H9 (cell line): ENCODE measurements at regions not wholly inside any gene's neighbourhood (a gene's known extent, or its start where the extent isn't known, plus 50 kb on each side); places are given as distances from the start of the nearest gene placed in this dataset.

Experiments
- DNase-seq: peaks from one replicate; pipeline ENCODE4 v3.0.0-alpha.2; 2017
- H2AFZ ChIP-seq: one replicate; pipeline ENCODE4 v1.6.1; 2013; ENCODE audit warnings: mild to moderate bottlenecking, low read length, control low read depth, moderate library complexity
- H2AK5ac ChIP-seq: 2 replicates; pipeline ENCODE4 v1.6.1; 2013; ENCODE audit warnings: low read length, control low read depth, mixed read lengths; ENCODE audit not compliant: insufficient read length
- H2BK120ac ChIP-seq: one replicate; pipeline ENCODE4 v1.6.1; 2013; ENCODE audit warnings: low read depth, mild to moderate bottlenecking, low read length, control low read depth, inconsistent platforms; ENCODE audit not compliant: poor library complexity, severe bottlenecking
- H2BK12ac ChIP-seq: 2 replicates; pipeline ENCODE4 v1.6.1; 2013; ENCODE audit warnings: low read length, control low read depth, mixed read lengths, low read depth; ENCODE audit not compliant: insufficient read length
- H2BK15ac ChIP-seq: 2 replicates; pipeline ENCODE4 v1.6.1; 2013; ENCODE audit warnings: low read depth, low read length, control low read depth
- H2BK20ac ChIP-seq: one replicate; pipeline ENCODE4 v1.6.1; 2013; ENCODE audit warnings: low read depth, mild to moderate bottlenecking, low read length, control low read depth, inconsistent platforms; ENCODE audit not compliant: poor library complexity, severe bottlenecking
- H2BK5ac ChIP-seq: 2 replicates; pipeline ENCODE4 v1.6.1; 2013; ENCODE audit warnings: low read length, control low read depth, mixed read lengths; ENCODE audit not compliant: insufficient read length
- H3K14ac ChIP-seq: 2 replicates; pipeline ENCODE4 v1.6.1; 2013; ENCODE audit warnings: low read length, control low read depth; ENCODE audit not compliant: insufficient read depth
- H3K18ac ChIP-seq: 2 replicates; pipeline ENCODE4 v1.6.1; 2013; ENCODE audit warnings: low read depth, mild to moderate bottlenecking, mixed read lengths, low read length, control low read depth; ENCODE audit not compliant: insufficient read length
- H3K23ac ChIP-seq: 2 replicates; pipeline ENCODE4 v1.6.1; 2013; ENCODE audit warnings: low read length, control low read depth, mixed read lengths, low read depth; ENCODE audit not compliant: insufficient read length
- H3K23me2 ChIP-seq: 2 replicates; pipeline ENCODE4 v1.6.1; 2013; ENCODE audit warnings: low read depth, mild to moderate bottlenecking, mixed read lengths, low read length, control low read depth; ENCODE audit not compliant: insufficient read length, poor library complexity, severe bottlenecking
- H3K27ac ChIP-seq: 2 replicates; pipeline ENCODE4 v1.5.1; 2013; ENCODE audit warnings: low read length, control low read depth, mixed read lengths, low read depth; ENCODE audit not compliant: insufficient read length
- H3K27me3 ChIP-seq: 2 replicates; pipeline ENCODE4 v1.6.1; 2013; ENCODE audit warnings: low read length, control low read depth, inconsistent platforms; ENCODE audit not compliant: insufficient read depth
- H3K4ac ChIP-seq: 2 replicates; pipeline ENCODE4 v1.6.1; 2013; ENCODE audit warnings: low read depth, mild to moderate bottlenecking, control low read depth, inconsistent platforms, low read length, moderate library complexity
- H3K4me1 ChIP-seq: 2 replicates; pipeline ENCODE4 v1.6.1; 2013; ENCODE audit warnings: low read length, control low read depth, inconsistent platforms; ENCODE audit not compliant: insufficient read depth
- H3K4me2 ChIP-seq: 2 replicates; pipeline ENCODE4 v1.6.1; 2013; ENCODE audit warnings: low read length, control low read depth, mixed read lengths; ENCODE audit not compliant: insufficient read length, insufficient read depth
- H3K56ac ChIP-seq: 2 replicates; pipeline ENCODE4 v1.6.1; 2013; ENCODE audit warnings: low read depth, mild to moderate bottlenecking, mixed read lengths, low read length, control low read depth; ENCODE audit not compliant: insufficient read length
- H3K79me1 ChIP-seq: 2 replicates; pipeline ENCODE4 v1.6.1; 2013; ENCODE audit warnings: low read depth, mild to moderate bottlenecking, moderate library complexity, low read length, control low read depth, inconsistent platforms; ENCODE audit not compliant: insufficient read depth, poor library complexity, severe bottlenecking
- H3K79me2 ChIP-seq: 2 replicates; pipeline ENCODE4 v1.6.1; 2013; ENCODE audit warnings: low read length, control low read depth, inconsistent platforms; ENCODE audit not compliant: insufficient read depth
- H3K9ac ChIP-seq: 2 replicates; pipeline ENCODE4 v1.6.1; 2013; ENCODE audit warnings: low read length, control low read depth, mixed read lengths; ENCODE audit not compliant: insufficient read length; ENCODE audit errors: extremely low read depth
- H3K9me3 ChIP-seq: one replicate; pipeline ENCODE4 v1.6.1; 2013; ENCODE audit warnings: low read depth, low read length, inconsistent platforms; ENCODE audit not compliant: control insufficient read depth
- H3T11ph ChIP-seq: one replicate; pipeline ENCODE4 v1.6.1; 2013; ENCODE audit warnings: mild to moderate bottlenecking, low read length, control low read depth, inconsistent platforms
- H4K20me1 ChIP-seq: one replicate; pipeline ENCODE4 v1.6.1; 2013; ENCODE audit not compliant: control insufficient read depth, insufficient read length, insufficient read depth
- H4K5ac ChIP-seq: 2 replicates; pipeline ENCODE4 v1.6.1; 2013; ENCODE audit warnings: low read depth, mild to moderate bottlenecking, mixed read lengths, low read length, control low read depth; ENCODE audit not compliant: insufficient read length
- H4K8ac ChIP-seq: replicated peaks from 2 replicates; pipeline ENCODE4 v1.6.1; 2013; ENCODE audit warnings: low read length, control low read depth, mixed read lengths, low read depth; ENCODE audit not compliant: insufficient read length
- H4K91ac ChIP-seq: 2 replicates; pipeline ENCODE4 v1.6.1; 2013; ENCODE audit warnings: low read depth, mild to moderate bottlenecking, moderate library complexity, mixed read lengths, low read length, control low read depth; ENCODE audit not compliant: insufficient read length
- H3K27ac Mint-ChIP-seq, 3 experiments: 2 replicates in 2 of 3; 3 replicates in 1 of 3; pipeline ENCODE4 v1.8.0; 2020 to 2021; ENCODE audit warnings: mixed read lengths in 3 of 3, mild to moderate bottlenecking in 1 of 3, moderate library complexity in 1 of 3
- H3K27me3 Mint-ChIP-seq: 2 replicates; pipeline ENCODE4 v1.8.0; 2021; ENCODE audit warnings: low read depth, mild to moderate bottlenecking, moderate library complexity, mixed read lengths
- H3K36me3 Mint-ChIP-seq, 3 experiments: 2 replicates in 2 of 3; 3 replicates in 1 of 3; pipeline ENCODE4 v1.8.0; 2020 to 2021; ENCODE audit warnings: low read depth in 3 of 3, mixed read lengths in 3 of 3; ENCODE audit not compliant: insufficient read depth in 1 of 3
- H3K4me1 Mint-ChIP-seq, 2 experiments: 2 replicates each; pipeline ENCODE4 v1.8.0; 2020; ENCODE audit warnings: mixed read lengths in 2 of 2
- H3K4me3 Mint-ChIP-seq, 2 experiments: 2 replicates in 1 of 2; 3 replicates in 1 of 2; pipeline ENCODE4 v1.8.0; 2020 to 2021; ENCODE audit warnings: mild to moderate bottlenecking in 2 of 2, mixed read lengths in 2 of 2, moderate library complexity in 1 of 2
- H3K9me3 Mint-ChIP-seq, 2 experiments: 2 replicates in 1 of 2; 3 replicates in 1 of 2; pipeline ENCODE4 v1.8.0; 2020; ENCODE audit warnings: mild to moderate bottlenecking in 2 of 2, mixed read lengths in 2 of 2, moderate library complexity in 1 of 2
- CTCF ChIP-seq: fragments of 200-600 bp; sonication (generic); conservative IDR thresholded peaks from 3 replicates; pipeline ENCODE4 v1.8.0; 2021; ENCODE audit warnings: antibody characterized with exemption, mild to moderate bottlenecking
- WGBS: extraction: QIAGEN DNeasy Blood & Tissue Kit; methylation state at CpG from one replicate; pipeline ENCODE4 v1.1.7; 2013; ENCODE audit warnings: missing lambda C conversion rate, low lambda C conversion rate, mixed read lengths; ENCODE audit not compliant: insufficient read length; ENCODE audit errors: extremely low coverage; 5-methylcytosine and 5-hydroxymethylcytosine counted together

GRCh38 chr5:174401793-174402192 is 322.6 kb upstream of the MSX2 start:
- H3K23ac ChIP-seq = no peak overlapping the region
- H2BK20ac ChIP-seq = no peak overlapping the region
- no peak for TF ChIP-seq CTCF
- no peak overlapping the region for H3K56ac ChIP-seq
- Mint-ChIP-seq H3K36me3 (no peaks in the 10 kb centered on the region), H3K4me3 (no peak overlapping the region), H3K27me3 (peaks cover 9% of the 10 kb centered on the region), H3K4me1 (peaks cover 11% of the 10 kb centered on the region in 2 experiments; a peak in 2 of 4 replicates), H3K9me3 (no peaks in the 10 kb centered on the region), H3K27ac (no peak overlapping the region)
- no CpG with 5 or more reads among the region's 5 CpGs for WGBS
- no peak overlapping the region for H2BK12ac ChIP-seq
- no peak overlapping the region for H4K91ac ChIP-seq
- H2BK120ac ChIP-seq = no peak overlapping the region
- H2BK5ac ChIP-seq = no peak overlapping the region
- no peaks in the 10 kb centered on the region for H3K79me2 ChIP-seq
- no peak overlapping the region for H3K14ac ChIP-seq
- H3T11ph ChIP-seq = no peak overlapping the region
- H3K9me3 ChIP-seq = no peaks in the 10 kb centered on the region
- no peak overlapping the region for H3K4ac ChIP-seq
- no peak overlapping the region for H2AK5ac ChIP-seq
- no peak overlapping the region for H3K9ac ChIP-seq
- H3K27me3 ChIP-seq = no peaks in the 10 kb centered on the region
- H4K8ac ChIP-seq = no peak overlapping the region
- no peak overlapping the region for H2BK15ac ChIP-seq
- no peak overlapping the region for H3K4me2 ChIP-seq
- no peak overlapping the region for H3K18ac ChIP-seq
- no peak overlapping the region for H4K5ac ChIP-seq
- no peak overlapping the region for H2AFZ ChIP-seq
- no peaks in the 10 kb centered on the region for H3K23me2 ChIP-seq
- H3K27ac ChIP-seq = no peak overlapping the region
- no peaks in the 10 kb centered on the region for H3K79me1 ChIP-seq
- no peaks in the 10 kb centered on the region for H4K20me1 ChIP-seq
- DNase-seq = no peak
- H3K4me1 ChIP-seq = 0 out of 2 replicates have a peak, but pooled peaks cover 4% of the 10 kb centered on the region
